Inflammatory macrophage (primary cell): ENCODE measurements at regions not wholly inside any gene's neighbourhood (a gene's known extent, or its start where the extent isn't known, plus 50 kb on each side); places are given as distances from the start of the nearest gene placed in this dataset.

Experiments used
- DNase-seq, 2 donors: peaks; one replicate each; pipeline ENCODE4 v3.0.0-alpha.2; 2020 to 2022

DNA sequence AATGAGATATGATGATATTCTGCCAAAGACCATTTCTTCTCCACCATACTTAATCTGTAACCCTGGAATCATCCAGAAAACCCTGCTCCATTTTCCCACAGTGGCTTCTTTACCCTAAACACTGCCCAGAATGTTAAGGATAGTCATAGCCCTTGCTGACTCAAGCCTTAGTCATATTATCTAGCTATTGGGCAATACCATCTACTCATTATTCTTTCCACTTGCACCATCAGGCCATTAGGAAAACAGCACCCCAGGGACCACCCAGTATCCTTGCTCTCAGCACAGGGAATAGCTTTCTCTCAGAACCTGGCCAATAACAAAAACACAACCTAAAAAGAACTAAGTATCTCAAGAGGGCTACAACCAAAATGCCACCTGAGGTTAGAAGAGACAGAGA lies 445.7 kb upstream of the SLC14A2 start:
- peak; percentile 43 to 45 for DNase-seq

GRCh38 chr18:45171679-45172191 lies 443.5 kb upstream of the SLC14A2 start:
- DNase-seq: no peak

GRCh38 chr18:45173327-45173726 lies 441.9 kb upstream of the SLC14A2 start:
- no peak for DNase-seq

- no peak for DNase-seq
These were observed 441.3 kb upstream of the SLC14A2 start for GRCh38 chr18:45173799-45174519.

DNA sequence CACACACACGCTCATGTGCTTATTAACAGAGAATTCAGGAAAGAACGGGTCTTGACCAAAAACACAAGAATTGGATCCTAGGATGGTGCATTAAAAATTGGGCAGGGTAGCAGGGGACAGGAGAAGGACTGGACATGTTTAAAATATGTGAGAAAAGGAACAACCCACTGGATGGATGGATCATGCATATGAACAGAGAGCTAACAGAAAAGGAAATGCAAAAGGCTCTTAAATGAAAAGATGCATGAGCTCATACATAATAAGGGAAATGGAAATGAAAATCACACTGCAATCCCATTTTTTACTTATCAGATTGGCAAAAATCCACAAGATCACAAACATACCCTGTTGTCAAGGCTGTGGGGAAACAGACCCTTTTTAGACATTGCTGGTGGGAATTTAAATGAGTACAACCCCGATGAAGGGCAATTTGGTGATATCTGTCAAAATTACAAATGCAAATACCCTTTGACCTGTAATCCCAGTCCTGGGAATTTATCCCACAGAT lies 440.6 kb upstream of the SLC14A2 start:
- DNase-seq: no peak

GRCh38 chr18:45175511-45175910 lies 439.8 kb upstream of the SLC14A2 start:
- DNase-seq: no peak

DNA sequence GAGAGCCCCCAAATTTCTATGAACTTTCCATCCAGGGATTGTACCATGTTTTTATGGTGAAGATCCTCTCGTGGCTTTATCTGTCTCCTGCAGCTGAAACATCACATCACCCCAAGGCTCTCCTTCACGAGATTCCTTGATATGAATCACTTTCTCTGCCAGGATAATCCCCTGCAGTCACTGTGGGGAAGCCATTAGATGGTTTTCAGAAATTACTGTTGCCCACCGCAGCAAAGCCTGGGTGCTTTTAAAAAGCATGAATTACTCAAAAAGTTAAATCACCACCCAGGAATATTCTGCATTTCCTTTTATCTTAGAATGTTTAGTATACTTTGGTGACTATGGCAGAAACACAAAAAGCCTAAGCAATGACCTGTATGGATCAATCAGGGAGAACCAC lies 428.4 kb upstream of the SLC14A2 start:
- no peak for DNase-seq

DNA sequence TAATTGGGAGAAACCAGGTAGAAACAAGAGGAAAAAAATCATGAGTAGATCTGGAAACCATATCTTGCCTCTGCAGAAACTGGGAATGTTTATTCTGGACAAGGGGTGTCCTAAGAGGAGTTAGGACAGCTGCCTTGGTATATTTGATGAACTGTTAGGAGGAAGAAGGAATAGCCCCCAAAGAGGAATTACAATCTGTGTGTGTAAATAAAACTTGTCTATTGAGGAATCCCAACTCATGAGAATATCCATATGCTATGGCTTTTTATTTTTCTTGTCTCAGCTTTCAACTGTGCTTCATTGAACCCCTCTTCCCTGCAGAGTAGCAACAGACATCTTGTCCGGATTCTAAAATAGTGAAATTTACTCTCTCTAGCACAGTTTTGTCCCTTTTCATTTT lies 423.5 kb upstream of the SLC14A2 start:
- DNase-seq: no peak

DNA sequence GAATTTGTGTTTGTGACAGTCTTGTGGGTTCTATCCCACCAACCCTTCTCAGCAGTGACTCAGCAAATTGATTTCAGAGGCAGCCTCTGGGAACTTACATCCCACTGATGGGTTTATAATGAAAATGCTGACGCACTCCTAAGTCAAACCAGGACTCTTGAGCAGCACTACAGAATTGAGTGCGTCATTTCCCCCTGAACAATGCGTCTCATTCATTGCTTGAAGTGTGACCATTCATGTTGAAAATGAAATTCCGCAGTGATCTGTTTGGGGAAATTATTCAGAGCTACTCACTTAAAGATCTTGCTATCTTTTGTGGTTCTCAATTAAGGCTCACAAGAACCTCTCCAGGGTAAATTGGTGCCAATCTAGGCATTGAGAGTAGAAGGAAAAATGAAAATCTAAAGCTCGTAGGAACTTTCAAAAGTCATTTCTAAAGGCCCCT lies 417.7 kb upstream of the SLC14A2 start:
- DNase-seq: no peak

DNA sequence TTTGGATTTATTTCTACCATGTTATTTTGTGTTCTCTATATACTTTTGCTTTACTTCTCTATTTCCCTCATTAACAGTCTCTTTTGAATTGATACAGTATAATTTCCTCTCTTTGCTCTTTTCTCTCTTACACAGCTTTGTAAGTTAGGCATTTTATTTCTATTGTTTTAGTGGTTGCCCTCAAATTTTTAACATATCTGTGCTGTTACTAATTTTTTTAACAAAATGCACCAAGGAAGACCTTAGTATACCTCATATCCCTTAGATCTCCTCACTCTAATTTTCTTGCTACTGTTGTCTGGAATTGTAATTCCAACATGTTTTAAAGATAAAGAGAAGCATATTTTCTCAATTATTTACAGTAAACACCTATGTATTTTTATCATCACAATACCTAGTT lies 416.8 kb upstream of the SLC14A2 start:
- no peak for DNase-seq

GRCh38 chr18:45201029-45201428 lies 414.2 kb upstream of the SLC14A2 start:
- DNase-seq: no peak

DNA sequence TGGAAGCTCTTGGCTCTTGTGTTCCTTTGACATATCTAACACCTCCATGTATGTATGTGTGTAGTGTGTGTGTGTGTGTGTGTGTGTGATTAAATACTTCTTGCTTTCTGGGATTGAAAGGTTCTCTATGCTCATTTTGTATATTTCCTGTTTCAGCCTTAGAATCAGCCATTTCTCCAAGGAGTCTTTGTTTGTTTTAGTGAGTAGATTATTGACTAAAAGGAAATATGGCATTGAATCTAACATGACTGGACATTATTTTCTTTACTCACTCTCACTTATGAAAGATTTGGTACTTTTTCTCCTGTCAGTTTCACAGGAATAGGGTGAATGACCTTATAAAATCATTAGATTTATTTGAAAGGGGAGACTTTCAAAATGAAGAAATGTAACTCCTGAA lies 413.8 kb upstream of the SLC14A2 start:
- no peak for DNase-seq

- DNase-seq: no peak
These were observed 413.2 kb upstream of the SLC14A2 start for GRCh38 chr18:45202061-45202460.

DNA sequence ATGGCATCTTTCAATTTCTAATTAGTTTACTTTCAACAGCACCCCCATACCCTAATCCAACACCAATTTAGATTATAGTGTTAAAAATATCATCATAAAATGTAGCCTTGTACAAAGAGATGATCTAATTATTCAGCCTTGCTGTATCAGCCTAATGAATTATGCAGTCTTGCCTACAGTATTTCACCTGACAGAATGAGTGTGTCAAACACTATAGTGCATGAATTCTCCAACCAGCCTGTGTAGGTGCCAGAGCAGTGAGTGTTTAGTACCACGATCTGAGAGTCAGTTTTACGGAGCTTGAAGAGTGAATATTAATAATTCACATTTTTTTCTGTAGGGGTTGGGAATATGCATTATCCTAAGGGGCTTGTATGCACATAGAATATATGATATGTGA lies 411.6 kb upstream of the SLC14A2 start:
- DNase-seq: no peak

DNA sequence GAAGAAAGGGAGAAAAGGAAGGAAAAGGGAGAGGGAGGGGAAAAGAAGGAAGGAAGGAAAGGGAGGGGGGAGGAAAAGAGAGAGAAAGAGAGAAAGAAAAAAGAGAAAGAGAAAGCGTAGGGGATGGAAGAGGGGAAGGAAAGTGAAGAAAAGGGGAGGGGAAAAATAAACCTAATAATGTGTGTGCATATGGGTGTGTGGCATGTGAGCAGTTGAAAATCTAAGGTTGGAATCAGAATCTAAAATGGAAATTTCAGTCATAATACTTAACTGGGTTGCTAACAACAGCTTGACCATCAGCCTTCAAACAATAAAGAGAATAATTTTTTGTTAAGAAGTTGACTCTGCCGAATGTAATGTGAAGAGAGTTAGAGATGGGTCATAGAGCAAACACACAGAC lies 407.9 kb upstream of the SLC14A2 start:
- no peak for DNase-seq

DNA sequence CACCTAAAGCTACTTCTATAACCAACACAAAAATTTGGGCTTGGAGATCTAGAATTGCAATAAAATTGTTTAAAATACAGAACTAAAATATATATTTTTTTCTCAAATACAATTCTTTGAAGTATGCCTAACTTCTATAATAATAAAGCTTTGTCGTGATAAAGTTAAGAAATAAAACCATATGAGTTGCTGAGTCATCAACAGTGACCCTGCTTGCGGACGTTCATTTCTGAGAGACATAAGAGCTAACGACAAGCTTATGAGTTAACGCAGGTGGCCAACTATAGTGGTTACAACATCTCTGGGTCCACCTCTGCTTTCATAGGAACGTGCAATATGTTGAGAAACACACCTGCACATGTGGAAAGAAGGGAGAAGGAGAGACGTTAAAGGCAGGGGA lies 407.1 kb upstream of the SLC14A2 start:
- no peak for DNase-seq

DNA sequence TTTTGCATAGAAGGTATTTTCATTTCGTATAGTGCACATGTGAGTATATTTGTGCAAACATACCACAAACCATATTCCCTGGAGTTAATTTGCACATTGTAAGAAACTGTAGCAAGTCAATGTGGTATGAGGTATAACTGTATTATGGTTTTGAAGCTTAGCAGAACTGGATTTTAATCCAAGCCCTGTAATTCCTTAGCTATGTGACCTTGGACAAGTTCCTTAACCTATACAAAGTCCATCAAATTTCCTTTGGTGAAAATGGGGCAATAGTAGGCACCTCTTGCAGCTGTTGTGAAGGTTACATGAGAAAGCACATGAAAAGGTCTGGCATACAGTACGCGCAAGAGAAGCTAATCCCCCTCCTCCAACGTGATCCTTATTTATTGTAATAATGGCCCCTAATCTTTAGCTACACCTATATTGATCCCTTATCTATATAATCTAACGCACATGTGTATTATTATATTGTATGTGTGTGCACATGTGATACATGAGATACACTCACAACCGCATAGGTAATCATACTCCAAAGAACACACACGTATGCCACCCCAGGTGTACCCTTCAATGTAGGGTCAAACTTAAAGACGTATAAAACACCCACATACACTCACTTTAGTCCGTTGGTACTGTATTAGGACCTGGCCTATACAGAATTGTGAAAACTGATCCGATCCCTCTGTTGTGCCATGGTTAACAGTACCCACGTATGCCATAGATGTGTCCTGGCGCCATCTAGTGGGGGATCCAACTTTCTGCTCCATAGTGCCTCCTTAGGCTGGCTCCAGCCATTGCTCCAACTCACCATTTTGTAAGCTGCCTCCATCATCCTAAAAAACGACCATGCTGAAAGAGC lies 402.9 kb upstream of the SLC14A2 start:
- DNase-seq: peak; percentile 84 to 90

GRCh38 chr18:45213040-45213333 lies 402.3 kb upstream of the SLC14A2 start:
- DNase-seq: no peak

DNA sequence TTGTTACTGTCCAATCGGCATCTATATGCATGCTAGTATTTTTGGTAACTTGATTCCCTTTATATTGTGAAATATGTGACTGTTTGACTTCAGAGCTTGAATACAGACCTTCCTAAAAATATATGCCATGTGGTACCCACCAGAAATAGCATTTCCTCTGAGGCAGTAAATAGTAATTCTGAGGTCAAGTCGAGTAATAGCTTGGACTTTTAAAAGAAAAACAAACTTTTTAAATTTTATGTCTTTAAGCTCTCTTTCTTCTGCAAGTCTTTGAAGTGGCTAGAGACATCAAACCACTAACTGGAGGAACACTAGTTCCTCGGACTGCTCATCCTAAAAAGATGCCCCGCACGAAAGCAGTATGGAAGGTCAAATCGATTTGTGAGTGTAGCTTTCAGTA lies 396.8 kb upstream of the SLC14A2 start:
- DNase-seq: no peak

DNA sequence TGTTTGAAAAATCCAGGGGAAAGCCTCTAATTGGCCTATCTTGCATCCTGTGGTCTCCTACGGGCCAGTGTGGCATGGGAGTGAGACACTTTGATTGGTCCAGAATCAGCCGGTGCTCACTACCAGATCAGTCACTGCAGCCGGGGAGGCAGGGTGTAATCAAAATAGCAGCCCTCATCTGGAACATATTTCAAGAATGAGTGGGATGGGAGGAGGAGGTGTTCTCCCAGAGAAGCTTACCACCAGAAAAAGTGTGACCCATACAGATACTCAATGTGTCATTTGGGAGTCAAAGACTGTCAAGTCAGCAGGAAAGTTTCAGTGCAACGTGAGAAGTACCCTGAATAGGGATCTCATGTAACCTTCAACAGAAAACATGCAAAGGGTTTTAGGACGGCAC lies 393.9 kb upstream of the SLC14A2 start:
- DNase-seq: no peak

- no peak for DNase-seq
These were observed 393.1 kb upstream of the SLC14A2 start for GRCh38 chr18:45222180-45222579.

DNA sequence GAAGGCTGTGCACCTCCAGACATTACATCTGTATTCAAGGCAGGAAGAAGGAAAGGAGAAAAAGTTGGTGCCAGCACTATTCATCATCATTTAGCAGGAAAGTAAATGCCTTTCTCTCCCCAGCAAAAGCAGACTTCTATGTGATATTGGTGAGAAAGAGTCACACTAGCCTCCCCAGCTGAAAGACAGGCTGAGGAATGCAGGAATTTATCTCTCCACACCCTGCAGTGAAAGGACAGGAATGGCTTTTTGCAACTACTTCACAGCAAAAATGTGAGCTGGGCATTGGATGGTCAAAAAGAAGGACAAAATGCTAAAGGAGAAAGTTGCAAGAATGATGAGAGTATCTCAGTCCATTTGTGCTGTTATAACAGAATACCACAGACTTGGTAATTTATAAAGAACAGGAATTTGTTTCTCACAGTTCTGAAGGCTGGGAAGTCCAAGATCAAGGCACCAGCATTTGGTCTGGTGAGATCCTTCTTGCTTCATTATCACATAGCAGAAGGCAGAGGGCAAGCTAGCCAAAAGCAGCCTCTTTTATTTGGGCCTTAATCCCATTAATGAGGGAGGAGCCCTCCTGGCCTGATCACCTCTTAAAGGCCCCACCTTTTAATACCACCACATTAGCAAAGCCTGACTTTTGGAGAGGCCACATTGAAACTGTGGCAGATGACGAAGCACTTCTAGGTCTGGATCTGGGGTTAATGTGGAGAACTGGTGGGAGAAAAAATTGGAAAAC lies 388.1 kb upstream of the SLC14A2 start:
- DNase-seq: no peak

GRCh38 chr18:45228796-45229388 lies 386.4 kb upstream of the SLC14A2 start:
- DNase-seq: no peak
